ENCODE measurements at regions not wholly inside any gene's neighbourhood (a gene's known extent, or its start where the extent isn't known, plus 50 kb on each side); places are given as distances from the start of the nearest gene placed in this dataset.

DNA sequence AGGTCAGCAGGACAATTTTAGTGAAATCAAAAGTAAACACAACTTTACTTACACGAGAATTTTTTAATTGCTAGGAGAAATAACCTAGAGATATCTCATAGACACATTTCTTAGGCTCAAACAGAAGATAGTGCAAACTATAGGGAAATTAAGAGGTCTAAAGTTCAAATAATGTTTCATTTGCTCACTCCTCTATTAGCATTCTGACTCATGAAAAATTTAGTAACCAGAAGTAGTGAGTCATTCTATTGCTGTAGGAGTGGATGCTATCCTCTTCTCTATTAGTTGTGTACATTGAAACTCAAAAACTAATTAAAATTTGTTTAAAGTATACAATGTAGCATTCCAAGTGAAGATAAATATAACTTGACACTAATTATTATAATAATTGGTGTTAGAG lies 908.3 kb upstream of the TMEFF2 start:
- H3K4me3 ChIP-seq (ENCODE audit: low read depth, low read length), result no peak overlapping the region
- ChIA-PET CTCF (no interaction called here), POLR2A (no interaction called here)
- TF ChIP-seq, protein P1, sequence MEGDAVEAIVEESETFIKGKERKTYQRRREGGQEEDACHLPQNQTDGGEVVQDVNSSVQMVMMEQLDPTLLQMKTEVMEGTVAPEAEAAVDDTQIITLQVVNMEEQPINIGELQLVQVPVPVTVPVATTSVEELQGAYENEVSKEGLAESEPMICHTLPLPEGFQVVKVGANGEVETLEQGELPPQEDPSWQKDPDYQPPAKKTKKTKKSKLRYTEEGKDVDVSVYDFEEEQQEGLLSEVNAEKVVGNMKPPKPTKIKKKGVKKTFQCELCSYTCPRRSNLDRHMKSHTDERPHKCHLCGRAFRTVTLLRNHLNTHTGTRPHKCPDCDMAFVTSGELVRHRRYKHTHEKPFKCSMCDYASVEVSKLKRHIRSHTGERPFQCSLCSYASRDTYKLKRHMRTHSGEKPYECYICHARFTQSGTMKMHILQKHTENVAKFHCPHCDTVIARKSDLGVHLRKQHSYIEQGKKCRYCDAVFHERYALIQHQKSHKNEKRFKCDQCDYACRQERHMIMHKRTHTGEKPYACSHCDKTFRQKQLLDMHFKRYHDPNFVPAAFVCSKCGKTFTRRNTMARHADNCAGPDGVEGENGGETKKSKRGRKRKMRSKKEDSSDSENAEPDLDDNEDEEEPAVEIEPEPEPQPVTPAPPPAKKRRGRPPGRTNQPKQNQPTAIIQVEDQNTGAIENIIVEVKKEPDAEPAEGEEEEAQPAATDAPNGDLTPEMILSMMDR (IDR thresholded peaks at IDR 0.05; ENCODE audit: insufficient read depth in 1 of 2, low read depth in 1 of 2, low read length in 1 of 2, severe bottlenecking in 1 of 2, unreplicated experiment in 1 of 2), result no peak
- H3K9me3 Mint-ChIP-seq (ENCODE audit: unreplicated experiment), result no peaks in the 10 kb centered on the region
- H3K27me3 ChIP-seq (replicated peaks; ENCODE audit: control insufficient read depth, insufficient read depth, low read length), result no peaks in the 10 kb centered on the region
- H3K27me3 Mint-ChIP-seq (ENCODE audit: insufficient read depth, unreplicated experiment), result no peaks in the 10 kb centered on the region
- H3K9me3 ChIP-seq, result no peaks in the 10 kb centered on the region
- H3K27ac Mint-ChIP-seq (ENCODE audit: unreplicated experiment), result no peak overlapping the region
- no TSS peak for BruUV-seq (replicated peaks)
- no peaks in the 10 kb centered on the region for H3K36me3 Mint-ChIP-seq (ENCODE audit: insufficient read depth, unreplicated experiment)
- H3K4me1 Mint-ChIP-seq (ENCODE audit: low read depth, unreplicated experiment), result no peaks in the 10 kb centered on the region
- H3K4me1 ChIP-seq, result no peaks in the 10 kb centered on the region
- H3K36me3 ChIP-seq (ENCODE audit: control insufficient read depth, insufficient read depth, low read length), result no peaks in the 10 kb centered on the region; the same call in 1 of the 2 replicates
- DNase-seq, result no peak
- intact Hi-C loops (cut with micrococcal nuclease; ENCODE audit: unreplicated experiment), result no loop called here
- H3K4me3 Mint-ChIP-seq (ENCODE audit: unreplicated experiment), result no peak overlapping the region

DNA sequence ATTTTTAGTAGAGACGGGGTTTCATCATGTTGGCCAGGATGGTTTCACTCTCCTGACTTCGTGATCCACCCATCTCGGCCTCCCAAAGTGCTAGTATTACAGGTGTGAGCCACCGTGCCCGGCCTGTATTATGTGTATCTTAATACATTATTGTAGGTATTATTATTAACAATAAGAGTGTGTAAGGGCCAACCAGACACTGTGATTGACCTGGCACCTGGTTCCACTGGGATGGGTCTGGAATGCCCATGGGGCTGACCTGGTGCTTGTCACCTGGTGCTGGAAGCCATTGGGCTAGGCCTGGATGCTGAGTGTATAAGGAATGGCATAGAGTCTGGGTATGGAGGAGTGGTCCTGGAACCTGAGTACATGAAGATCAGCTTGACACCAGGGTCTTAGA lies 906.9 kb upstream of the TMEFF2 start:
- BruUV-seq (replicated peaks), result no TSS peak
- H3K4me3 ChIP-seq (ENCODE audit: low read depth, low read length), result no peak overlapping the region
- DNase-seq, result no peak
- ChIA-PET POLR2A (no interaction called here), CTCF (no interaction called here)
- no peak overlapping the region for H3K27ac Mint-ChIP-seq (ENCODE audit: unreplicated experiment)
- H3K4me3 Mint-ChIP-seq (ENCODE audit: unreplicated experiment), result no peak overlapping the region
- no peaks in the 10 kb centered on the region; the same call in 1 of the 2 replicates for H3K36me3 ChIP-seq (ENCODE audit: control insufficient read depth, insufficient read depth, low read length)
- TF ChIP-seq, protein P1 (IDR thresholded peaks at IDR 0.05; ENCODE audit: insufficient read depth in 1 of 2, low read depth in 1 of 2, low read length in 1 of 2, severe bottlenecking in 1 of 2, unreplicated experiment in 1 of 2), result no peak
- no peaks in the 10 kb centered on the region for H3K27me3 Mint-ChIP-seq (ENCODE audit: insufficient read depth, unreplicated experiment)
- H3K27me3 ChIP-seq (replicated peaks; ENCODE audit: control insufficient read depth, insufficient read depth, low read length), result no peaks in the 10 kb centered on the region
- H3K9me3 Mint-ChIP-seq (ENCODE audit: unreplicated experiment), result no peaks in the 10 kb centered on the region
- no peaks in the 10 kb centered on the region for H3K4me1 ChIP-seq
- no peaks in the 10 kb centered on the region for H3K4me1 Mint-ChIP-seq (ENCODE audit: low read depth, unreplicated experiment)
- no peaks in the 10 kb centered on the region for H3K9me3 ChIP-seq
- intact Hi-C loops (cut with micrococcal nuclease; ENCODE audit: unreplicated experiment), result no loop called here
- no peaks in the 10 kb centered on the region for H3K36me3 Mint-ChIP-seq (ENCODE audit: insufficient read depth, unreplicated experiment)

DNA sequence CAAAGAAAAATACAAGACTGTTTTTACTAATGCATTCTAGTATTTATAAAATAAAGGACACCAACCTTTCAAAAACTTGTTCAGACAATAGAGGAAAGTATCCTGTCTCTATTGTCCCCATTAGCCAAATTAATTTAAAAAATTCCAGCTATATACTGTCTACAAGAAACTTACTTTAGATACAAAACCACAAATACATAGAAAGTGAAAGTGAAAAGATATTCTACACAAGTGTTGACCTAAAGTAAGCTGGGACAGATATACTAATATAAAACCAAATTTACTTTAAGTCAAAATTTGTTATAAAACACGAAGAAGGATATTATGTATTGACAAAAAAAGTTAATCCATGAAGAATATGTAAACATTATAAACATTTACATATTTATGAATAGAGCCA lies 893.3 kb upstream of the TMEFF2 start:
- H3K9me3 Mint-ChIP-seq (ENCODE audit: unreplicated experiment), result no peaks in the 10 kb centered on the region

More for the DNA sequence above, 893.3 kb upstream of the TMEFF2 start:
- ChIA-PET POLR2A (no interaction called here), CTCF (no interaction called here)
- Mint-ChIP-seq H3K27me3 (ENCODE audit: insufficient read depth, unreplicated experiment) (no peaks in the 10 kb centered on the region), H3K4me3 (ENCODE audit: unreplicated experiment) (no peak overlapping the region), H3K4me1 (ENCODE audit: low read depth, unreplicated experiment) (no peaks in the 10 kb centered on the region), H3K27ac (ENCODE audit: unreplicated experiment) (no peak overlapping the region), H3K36me3 (ENCODE audit: insufficient read depth, unreplicated experiment) (no peaks in the 10 kb centered on the region)
- no peak for DNase-seq
- no TSS peak for BruUV-seq (replicated peaks)
- H3K4me1 ChIP-seq, result no peaks in the 10 kb centered on the region
- no peaks in the 10 kb centered on the region for H3K9me3 ChIP-seq
- intact Hi-C loops (cut with micrococcal nuclease; ENCODE audit: unreplicated experiment), result no loop called here
- no peaks in the 10 kb centered on the region for H3K36me3 ChIP-seq (ENCODE audit: control insufficient read depth, insufficient read depth, low read length)
- TF ChIP-seq, protein P1 (IDR thresholded peaks at IDR 0.05; ENCODE audit: insufficient read depth in 1 of 2, low read depth in 1 of 2, low read length in 1 of 2, severe bottlenecking in 1 of 2, unreplicated experiment in 1 of 2), result no peak
- no peaks in the 10 kb centered on the region for H3K27me3 ChIP-seq (replicated peaks; ENCODE audit: control insufficient read depth, insufficient read depth, low read length)
- no peak overlapping the region for H3K4me3 ChIP-seq (ENCODE audit: low read depth, low read length)
